ENCODE measurements at regions not wholly inside any gene's neighbourhood (a gene's known extent, or its start where the extent isn't known, plus 50 kb on each side); places are given as distances from the start of the nearest gene placed in this dataset.

GRCh38 chr12:28793581-28794151 lies 355.4 kb upstream of the FAR2 start:
- Mint-ChIP-seq H3K27ac (no peak overlapping the region), H3K36me3 (no peaks in the 10 kb centered on the region), H3K4me1 (ENCODE audit: low read depth in 2 of 2) (no peaks in the 10 kb centered on the region), H3K4me3 (no peak overlapping the region), H3K9me3 (peaks cover 11% of the 10 kb centered on the region), H3K27me3 (peaks cover 2 to 6% of the 10 kb centered on the region in 2 donors)
- no peak for ATAC-seq
- no peak for DNase-seq (ENCODE audit: low spot score)

- H3K4me3 Mint-ChIP-seq = no peak overlapping the region
- peaks cover 2 to 6% of the 10 kb centered on the region in 2 donors for H3K27me3 Mint-ChIP-seq
- H3K36me3 Mint-ChIP-seq = no peaks in the 10 kb centered on the region
- H3K4me1 Mint-ChIP-seq (ENCODE audit: low read depth in 2 of 2) = no peaks in the 10 kb centered on the region
- H3K9me3 Mint-ChIP-seq = peaks cover 11% of the 10 kb centered on the region
- no peak overlapping the region for H3K27ac Mint-ChIP-seq
- ATAC-seq (no peak), DNase-seq (ENCODE audit: low spot score) (no peak)
Measured at GRCh38 chr12:28794211-28794610, 354.9 kb upstream of the FAR2 start.

DNA sequence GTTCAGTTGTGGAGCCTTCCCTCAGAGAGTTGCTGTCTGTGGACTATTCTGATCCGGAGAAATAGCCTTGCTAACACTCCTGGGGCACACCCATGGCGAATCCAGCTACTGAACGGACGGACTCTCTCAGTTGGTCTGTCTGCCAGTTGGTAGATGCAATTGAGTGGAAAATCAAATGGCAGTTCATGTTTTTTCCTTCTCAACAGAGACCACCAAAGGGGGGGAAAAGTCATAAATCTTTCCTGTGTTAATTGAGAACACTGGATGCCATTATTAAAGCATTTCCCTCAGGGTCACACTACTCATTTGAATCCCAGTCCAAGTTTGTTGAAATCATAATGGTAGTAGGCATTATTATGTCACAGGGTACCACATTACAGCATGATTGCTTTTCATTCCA lies 354.3 kb upstream of the FAR2 start:
- Mint-ChIP-seq H3K4me1 (ENCODE audit: low read depth in 2 of 2) (no peaks in the 10 kb centered on the region), H3K27me3 (peaks cover 2 to 6% of the 10 kb centered on the region in 2 donors), H3K36me3 (no peaks in the 10 kb centered on the region), H3K27ac (no peak overlapping the region), H3K9me3 (peaks cover 11% of the 10 kb centered on the region), H3K4me3 (no peak overlapping the region)
- DNase-seq (ENCODE audit: low spot score) (no peak), ATAC-seq (no peak)

DNA sequence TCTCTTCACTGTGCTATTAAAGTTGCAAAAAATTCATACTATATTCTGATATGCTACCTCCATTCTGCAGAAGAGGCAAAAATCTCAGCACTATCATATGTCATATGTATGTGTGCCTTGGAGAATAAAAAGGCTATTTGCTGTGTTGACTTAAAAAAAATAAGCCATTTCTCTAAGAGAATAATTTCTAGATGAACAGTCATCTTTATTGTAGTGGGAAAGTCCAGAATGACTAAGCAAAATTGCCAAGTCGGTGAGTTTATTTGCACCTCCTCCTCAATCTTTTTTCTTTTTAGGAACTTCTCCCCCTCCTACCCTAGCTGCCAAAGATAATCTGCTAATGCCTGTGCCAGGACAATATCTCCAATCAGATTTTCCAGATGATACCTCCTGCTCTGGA lies 353.8 kb upstream of the FAR2 start:
- H3K4me3 Mint-ChIP-seq = no peak overlapping the region

GRCh38 chr12:28799348-28799747 lies 349.7 kb upstream of the FAR2 start:
- no peak for DNase-seq (ENCODE audit: low spot score)
- Mint-ChIP-seq H3K36me3 (no peaks in the 10 kb centered on the region), H3K4me1 (ENCODE audit: low read depth in 2 of 2) (no peaks in the 10 kb centered on the region), H3K9me3 (peaks cover 5% of the 10 kb centered on the region), H3K27ac (no peak overlapping the region), H3K27me3 (peaks cover 0 to 2% of the 10 kb centered on the region in 2 donors), H3K4me3 (no peak overlapping the region)
- no peak for ATAC-seq

More for the DNA sequence above, 353.8 kb upstream of the FAR2 start:
- no peak overlapping the region for H3K27ac Mint-ChIP-seq
- DNase-seq (ENCODE audit: low spot score) (no peak), ATAC-seq (no peak)
- no peaks in the 10 kb centered on the region for H3K36me3 Mint-ChIP-seq
- peaks cover 11% of the 10 kb centered on the region for H3K9me3 Mint-ChIP-seq
- H3K27me3 Mint-ChIP-seq = peaks cover 2 to 6% of the 10 kb centered on the region in 2 donors
- H3K4me1 Mint-ChIP-seq (ENCODE audit: low read depth in 2 of 2) = no peaks in the 10 kb centered on the region

DNA sequence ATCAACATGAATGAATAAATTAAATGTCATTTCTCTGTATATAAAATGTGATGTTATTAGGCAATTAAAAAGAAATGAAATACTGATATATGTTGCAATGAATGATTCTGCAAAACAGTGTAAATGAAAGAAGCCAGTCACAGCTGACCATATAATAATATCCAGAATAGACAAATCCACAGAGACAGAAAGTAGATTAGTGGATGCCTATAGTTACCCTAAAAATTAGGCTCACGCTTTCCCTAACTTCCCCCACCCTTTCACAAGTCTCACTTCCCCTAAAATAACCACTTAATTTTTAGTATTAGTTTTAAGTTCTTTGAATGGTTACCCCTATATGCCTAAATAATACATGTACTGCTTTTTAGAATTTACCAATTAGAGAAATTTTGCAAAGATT lies 348.9 kb upstream of the FAR2 start:
- no peak for ATAC-seq
- Mint-ChIP-seq H3K9me3 (peaks cover 2% of the 10 kb centered on the region), H3K4me1 (ENCODE audit: low read depth in 2 of 2) (no peaks in the 10 kb centered on the region), H3K27me3 (peaks cover 0 to 2% of the 10 kb centered on the region in 2 donors), H3K27ac (no peak overlapping the region), H3K4me3 (no peak overlapping the region), H3K36me3 (no peaks in the 10 kb centered on the region)
- no peak for DNase-seq (ENCODE audit: low spot score)

DNA sequence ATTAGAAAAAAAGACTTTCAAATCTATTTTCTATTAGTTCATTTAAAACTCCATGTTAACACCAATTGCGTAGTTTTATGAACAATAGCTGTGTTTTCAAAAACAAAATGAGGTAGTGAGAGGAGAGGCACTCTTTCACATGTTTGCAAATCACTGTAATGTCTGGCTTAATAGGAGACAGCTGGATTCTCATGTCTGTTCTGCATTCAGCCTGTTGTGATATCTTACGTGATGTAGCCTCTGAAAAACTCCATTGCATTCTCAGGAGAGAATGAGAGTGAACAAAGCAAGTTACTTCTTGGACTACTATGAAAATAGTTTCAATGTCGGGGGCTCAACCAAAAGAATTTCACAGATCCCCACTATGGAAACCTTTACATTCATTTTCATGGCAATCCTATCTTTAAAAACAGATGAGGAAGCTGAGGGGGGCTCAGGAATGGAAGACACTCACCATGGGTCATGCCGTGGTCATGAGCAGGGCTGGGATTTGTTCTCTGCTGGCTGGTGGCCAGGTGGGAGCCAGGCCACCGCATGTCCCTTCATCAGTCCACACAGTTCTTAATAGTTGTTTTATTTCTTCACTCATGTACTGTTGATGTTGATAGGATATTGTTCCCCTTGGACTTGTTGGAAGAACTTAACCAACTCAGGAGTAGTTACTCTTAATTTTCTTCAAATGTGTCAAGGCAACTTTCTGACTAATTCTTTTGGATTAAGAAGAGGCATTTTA lies 346.2 kb upstream of the FAR2 start:
- DNase-seq (ENCODE audit: low spot score) = no peak
- H3K4me3 Mint-ChIP-seq = no peak overlapping the region
- no peak for ATAC-seq
- H3K27ac Mint-ChIP-seq = no peak overlapping the region
- H3K4me1 Mint-ChIP-seq (ENCODE audit: low read depth in 2 of 2) = no peaks in the 10 kb centered on the region
- H3K9me3 Mint-ChIP-seq = no peaks in the 10 kb centered on the region
- H3K27me3 Mint-ChIP-seq = no peaks in the 10 kb centered on the region
- H3K36me3 Mint-ChIP-seq = no peaks in the 10 kb centered on the region

DNA sequence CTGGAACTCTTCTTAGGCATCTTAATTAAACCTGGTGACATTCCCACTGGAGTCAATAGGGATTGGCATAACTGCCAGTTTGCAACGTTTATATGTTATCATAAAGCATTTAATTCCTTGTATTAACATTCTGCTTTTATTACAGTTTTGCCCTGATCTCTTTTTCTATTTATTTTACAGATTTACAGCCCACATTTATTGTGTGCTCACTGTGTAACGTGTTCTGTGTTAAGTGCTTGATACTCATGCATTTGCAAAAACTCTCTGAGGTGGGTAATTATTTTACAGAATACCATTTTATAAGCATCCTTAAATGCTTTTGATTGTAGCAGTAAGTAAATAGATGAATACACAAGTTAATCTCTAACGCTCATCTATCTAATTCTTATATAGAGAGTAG lies 341.5 kb upstream of the FAR2 start:
- no peaks in the 10 kb centered on the region for H3K4me1 Mint-ChIP-seq (ENCODE audit: low read depth in 2 of 2)
- DNase-seq (ENCODE audit: low spot score) = no peak
- no peak overlapping the region for H3K4me3 Mint-ChIP-seq
- H3K27ac Mint-ChIP-seq = no peak overlapping the region
- ATAC-seq = no peak
- peaks cover 5% of the 10 kb centered on the region for H3K9me3 Mint-ChIP-seq
- no peaks in the 10 kb centered on the region for H3K36me3 Mint-ChIP-seq
- no peaks in the 10 kb centered on the region for H3K27me3 Mint-ChIP-seq

DNA sequence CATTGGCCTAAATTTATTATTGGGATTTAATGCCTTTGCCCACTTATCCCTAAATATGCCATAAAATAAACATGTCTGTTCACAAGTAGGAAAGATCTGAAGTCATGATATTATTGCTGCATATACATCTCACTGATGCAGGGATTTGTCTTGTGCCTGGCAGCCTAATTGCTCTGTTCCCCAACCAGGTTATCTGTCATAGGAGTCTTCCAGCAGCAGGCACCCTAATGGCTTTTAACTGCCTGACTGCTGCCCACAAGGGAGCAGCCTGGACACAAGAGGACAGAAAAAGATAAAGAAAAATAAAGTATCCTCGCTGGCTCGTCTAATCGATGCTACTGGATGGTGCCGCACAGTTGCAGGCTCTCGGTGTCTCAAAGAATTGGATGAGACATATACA lies 337.6 kb upstream of the FAR2 start:
- Mint-ChIP-seq H3K9me3 (peaks cover 5% of the 10 kb centered on the region), H3K36me3 (no peaks in the 10 kb centered on the region), H3K4me3 (no peak overlapping the region), H3K27me3 (no peaks in the 10 kb centered on the region), H3K27ac (no peak overlapping the region), H3K4me1 (ENCODE audit: low read depth in 2 of 2) (no peaks in the 10 kb centered on the region)
- ATAC-seq (no peak), DNase-seq (ENCODE audit: low spot score) (no peak)

DNA sequence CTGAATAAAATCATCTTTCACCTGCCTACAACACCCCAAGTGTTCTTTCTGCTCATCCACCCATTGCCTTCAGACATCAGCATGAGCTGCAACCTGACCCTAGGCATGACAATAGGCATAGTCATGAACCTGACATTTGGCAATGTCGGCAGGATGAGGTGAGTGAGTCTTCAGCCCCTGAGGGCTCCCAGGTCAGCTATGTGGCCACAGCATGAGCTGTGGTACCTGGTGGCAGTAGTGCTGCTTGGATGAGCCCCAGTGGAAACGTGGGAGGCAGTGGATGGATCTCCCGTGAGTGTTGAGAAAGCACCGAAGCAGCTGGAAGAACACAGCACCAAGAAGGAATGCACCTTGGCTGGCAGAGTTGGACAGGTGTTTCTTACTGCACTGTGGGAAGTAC lies 334.8 kb upstream of the FAR2 start:
- ATAC-seq = no peak
- H3K9me3 Mint-ChIP-seq = peaks cover 4% of the 10 kb centered on the region
- no peak overlapping the region for H3K27ac Mint-ChIP-seq
- no peak for DNase-seq (ENCODE audit: low spot score)
- H3K36me3 Mint-ChIP-seq = no peaks in the 10 kb centered on the region
- H3K4me1 Mint-ChIP-seq (ENCODE audit: low read depth in 2 of 2) = no peaks in the 10 kb centered on the region
- H3K4me3 Mint-ChIP-seq = no peak overlapping the region
- no peaks in the 10 kb centered on the region for H3K27me3 Mint-ChIP-seq

GRCh38 chr12:28817524-28817923 lies 331.6 kb upstream of the FAR2 start:
- Mint-ChIP-seq H3K4me3 (no peak overlapping the region), H3K36me3 (no peaks in the 10 kb centered on the region), H3K27me3 (no peaks in the 10 kb centered on the region), H3K9me3 (peaks cover 4% of the 10 kb centered on the region), H3K27ac (no peak overlapping the region), H3K4me1 (ENCODE audit: low read depth in 2 of 2) (no peaks in the 10 kb centered on the region)
- DNase-seq (ENCODE audit: low spot score) (no peak), ATAC-seq (no peak)

- Mint-ChIP-seq H3K9me3 (peaks cover 6% of the 10 kb centered on the region), H3K27me3 (no peaks in the 10 kb centered on the region), H3K4me1 (ENCODE audit: low read depth in 2 of 2) (no peaks in the 10 kb centered on the region), H3K36me3 (no peaks in the 10 kb centered on the region), H3K27ac (no peak overlapping the region), H3K4me3 (no peak overlapping the region)
- ATAC-seq (no peak), DNase-seq (ENCODE audit: low spot score) (no peak)
Measured at GRCh38 chr12:28824193-28824846, 324.8 kb upstream of the FAR2 start.

GRCh38 chr12:28824849-28825248 lies 324.2 kb upstream of the FAR2 start:
- Mint-ChIP-seq H3K27ac (no peak overlapping the region), H3K4me1 (ENCODE audit: low read depth in 2 of 2) (no peaks in the 10 kb centered on the region), H3K27me3 (no peaks in the 10 kb centered on the region), H3K36me3 (no peaks in the 10 kb centered on the region), H3K9me3 (peaks cover 6% of the 10 kb centered on the region), H3K4me3 (no peak overlapping the region)
- no peak for ATAC-seq
- no peak for DNase-seq (ENCODE audit: low spot score)

- no peak overlapping the region for H3K27ac Mint-ChIP-seq
- no peaks in the 10 kb centered on the region for H3K4me1 Mint-ChIP-seq (ENCODE audit: low read depth in 2 of 2)
- no peaks in the 10 kb centered on the region for H3K27me3 Mint-ChIP-seq
Measured at GRCh38 chr12:28826766-28827165, 322.3 kb upstream of the FAR2 start.

More at GRCh38 chr12:28826766-28827165, 322.3 kb upstream of the FAR2 start:
- H3K4me3 Mint-ChIP-seq = no peak overlapping the region
- no peak for ATAC-seq
- DNase-seq (ENCODE audit: low spot score) = no peak
- H3K36me3 Mint-ChIP-seq = no peaks in the 10 kb centered on the region
- H3K9me3 Mint-ChIP-seq = peaks cover 6% of the 10 kb centered on the region
